K562 (cell line): ENCODE measurements at regions not wholly inside any gene's neighbourhood (a gene's known extent, or its start where the extent isn't known, plus 50 kb on each side); places are given as distances from the start of the nearest gene placed in this dataset.

ENCODE experiments used
- CEBPB ChIP-seq: fragments of 450-650 bp; IDR thresholded peaks from 2 replicates; pipeline ENCODE4 v1.6.1; 2016; ENCODE audit warnings: missing genetic modification characterization, missing compliant biosample characterization
- DMBX1 ChIP-seq: fragments of 250-450 bp; sonication (Bioruptor Pico); IDR thresholded peaks from 2 replicates; pipeline ENCODE4 v1.8.0; 2022; ENCODE audit warnings: inconsistent platforms, mild to moderate bottlenecking, moderate library complexity, borderline replicate concordance
- GABPB2 ChIP-seq: fragments of 250-450 bp; sonication (Bioruptor Pico); conservative IDR thresholded peaks from 2 replicates; pipeline ENCODE4 v1.5.1; 2021; ENCODE audit warnings: mild to moderate bottlenecking
- HBP1 ChIP-seq: fragments of 450-650 bp; formaldehyde crosslinking; IDR thresholded peaks from 2 replicates; pipeline ENCODE4 v1.4.0; 2022; ENCODE audit warnings: missing genetic modification characterization
- HNRNPLL ChIP-seq: fragments of 200-400 bp; formaldehyde crosslinking; IDR thresholded peaks from 2 replicates; pipeline ENCODE4 v1.6.1; 2017; ENCODE audit warnings: low read length, low read depth, mild to moderate bottlenecking; ENCODE audit not compliant: poor library complexity, severe bottlenecking
- MAZ ChIP-seq, 2 experiments: fragments of 450-650 bp in 1 of 2; sonication (generic) in 1 of 2; formaldehyde crosslinking; IDR thresholded peaks in 1 of 2; conservative IDR thresholded peaks in 1 of 2; 2 replicates each; pipeline versions ENCODE4 v1.4.0 to v1.5.0; 2020; ENCODE audit warnings: mild to moderate bottlenecking in 1 of 2, missing genetic modification reagents in 1 of 2
- RAD21 ChIP-seq, 2 experiments: fragments of 250-450 bp in 1 of 2; fragments of 450-650 bp in 1 of 2; sonication (Bioruptor Pico) in 1 of 2; formaldehyde crosslinking in 1 of 2; IDR thresholded peaks in 1 of 2; conservative IDR thresholded peaks in 1 of 2; 2 replicates each; pipeline versions ENCODE4 v1.4.0 to v1.8.0; 2020 to 2022; ENCODE audit warnings: mild to moderate bottlenecking in 2 of 2, moderate library complexity in 1 of 2
- SFPQ ChIP-seq: fragments of 200-400 bp; formaldehyde crosslinking; IDR thresholded peaks from 2 replicates; pipeline ENCODE4 v1.6.1; 2017; ENCODE audit warnings: mild to moderate bottlenecking, low read depth, low read length, moderate library complexity
- SRSF1 ChIP-seq: fragments of 200-400 bp; formaldehyde crosslinking; IDR thresholded peaks from 2 replicates; pipeline ENCODE4 v1.6.1; 2017; ENCODE audit warnings: mild to moderate bottlenecking, low read depth, low read length, moderate library complexity
- ZBTB2 ChIP-seq: fragments of 450-650 bp; IDR thresholded peaks from 2 replicates; pipeline ENCODE4 v1.6.1; 2016; ENCODE audit warnings: antibody characterized with exemption
- ZNF583 ChIP-seq: fragments of 250-450 bp; sonication (Bioruptor Pico); IDR thresholded peaks from 2 replicates; pipeline ENCODE4 v1.4.0; 2020
- TF ChIP-seq, protein P1 (sequence below): fragments of 450-650 bp; IDR thresholded peaks from 2 replicates; pipeline ENCODE4 v1.6.1; 2016; ENCODE audit warnings: borderline replicate concordance
- TF ChIP-seq, protein P2 (sequence below), 2 experiments: fragments of 450-650 bp; IDR thresholded peaks; 2 replicates each; pipeline ENCODE4 v1.6.1; 2016

GRCh38 chr1:4019606-4020331 is 119.7 kb upstream of the C1orf174 start (continued):
- TF ChIP-seq, protein P1, sequence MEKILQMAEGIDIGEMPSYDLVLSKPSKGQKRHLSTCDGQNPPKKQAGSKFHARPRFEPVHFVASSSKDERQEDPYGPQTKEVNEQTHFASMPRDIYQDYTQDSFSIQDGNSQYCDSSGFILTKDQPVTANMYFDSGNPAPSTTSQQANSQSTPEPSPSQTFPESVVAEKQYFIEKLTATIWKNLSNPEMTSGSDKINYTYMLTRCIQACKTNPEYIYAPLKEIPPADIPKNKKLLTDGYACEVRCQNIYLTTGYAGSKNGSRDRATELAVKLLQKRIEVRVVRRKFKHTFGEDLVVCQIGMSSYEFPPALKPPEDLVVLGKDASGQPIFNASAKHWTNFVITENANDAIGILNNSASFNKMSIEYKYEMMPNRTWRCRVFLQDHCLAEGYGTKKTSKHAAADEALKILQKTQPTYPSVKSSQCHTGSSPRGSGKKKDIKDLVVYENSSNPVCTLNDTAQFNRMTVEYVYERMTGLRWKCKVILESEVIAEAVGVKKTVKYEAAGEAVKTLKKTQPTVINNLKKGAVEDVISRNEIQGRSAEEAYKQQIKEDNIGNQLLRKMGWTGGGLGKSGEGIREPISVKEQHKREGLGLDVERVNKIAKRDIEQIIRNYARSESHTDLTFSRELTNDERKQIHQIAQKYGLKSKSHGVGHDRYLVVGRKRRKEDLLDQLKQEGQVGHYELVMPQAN: no peak
- TF ChIP-seq HBP1 (CRISPR knock-in tag): no peak
- no peak for TF ChIP-seq CEBPB
- no peak for TF ChIP-seq GABPB2
- TF ChIP-seq DMBX1 (CRISPR knock-in tag): no peak
- no peak for TF ChIP-seq ZBTB2
- no peak for TF ChIP-seq ZNF583 (CRISPR knock-in tag)
- no peak for TF ChIP-seq MAZ (CRISPR knock-in tag; conservative IDR thresholded peaks at IDR 0.05 in 1 of 2, IDR thresholded peaks at IDR 0.05 in 1 of 2)
- TF ChIP-seq, protein P2, sequence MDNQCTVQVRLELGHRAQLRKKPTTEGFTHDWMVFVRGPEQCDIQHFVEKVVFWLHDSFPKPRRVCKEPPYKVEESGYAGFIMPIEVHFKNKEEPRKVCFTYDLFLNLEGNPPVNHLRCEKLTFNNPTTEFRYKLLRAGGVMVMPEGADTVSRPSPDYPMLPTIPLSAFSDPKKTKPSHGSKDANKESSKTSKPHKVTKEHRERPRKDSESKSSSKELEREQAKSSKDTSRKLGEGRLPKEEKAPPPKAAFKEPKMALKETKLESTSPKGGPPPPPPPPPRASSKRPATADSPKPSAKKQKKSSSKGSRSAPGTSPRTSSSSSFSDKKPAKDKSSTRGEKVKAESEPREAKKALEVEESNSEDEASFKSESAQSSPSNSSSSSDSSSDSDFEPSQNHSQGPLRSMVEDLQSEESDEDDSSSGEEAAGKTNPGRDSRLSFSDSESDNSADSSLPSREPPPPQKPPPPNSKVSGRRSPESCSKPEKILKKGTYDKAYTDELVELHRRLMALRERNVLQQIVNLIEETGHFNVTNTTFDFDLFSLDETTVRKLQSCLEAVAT (IDR thresholded peaks at IDR 0.05): no peak
- no peak for TF ChIP-seq HNRNPLL
- TF ChIP-seq SRSF1: no peak
- no peak for TF ChIP-seq RAD21 (CRISPR knock-in tag; conservative IDR thresholded peaks at IDR 0.05 in 1 of 2, IDR thresholded peaks at IDR 0.05 in 1 of 2)
- TF ChIP-seq SFPQ: no peak
